Sigmoid colon (tissue), 6 donors: ENCODE measurements at regions not wholly inside any gene's neighbourhood (a gene's known extent, or its start where the extent isn't known, plus 50 kb on each side); places are given as distances from the start of the nearest gene placed in this dataset.

Source experiments
- DNase-seq: peaks from one replicate; pipeline ENCODE4 v3.0.0-alpha.2; 2019
- H3K27ac ChIP-seq, 4 donors: fragments of 200-600 bp; sonication (generic); one replicate each; pipeline ENCODE4 v1.5.1; 2016 to 2019; ENCODE audit warnings: mild to moderate bottlenecking in 1 of 4
- H3K27me3 ChIP-seq, 3 donors: fragments of 200-600 bp; sonication (generic); one replicate each; pipeline ENCODE4 v1.5.1; 2019; ENCODE audit warnings: mild to moderate bottlenecking in 1 of 3
- H3K36me3 ChIP-seq, 4 donors: fragments of 200-600 bp; sonication (generic); one replicate each; pipeline ENCODE4 v1.5.1; 2016 to 2019
- H3K4me1 ChIP-seq, 4 donors: fragments of 200-600 bp; sonication (generic); one replicate each; pipeline ENCODE4 v1.5.1; 2017 to 2019
- H3K4me3 ChIP-seq, 4 donors: fragments of 200-600 bp; sonication (generic); one replicate each; pipeline ENCODE4 v1.5.1; 2017 to 2019; ENCODE audit warnings: mild to moderate bottlenecking in 2 of 4, moderate library complexity in 1 of 4
- H3K9me3 ChIP-seq, 4 donors: fragments of 200-600 bp in 3 of 4; sonication (generic) in 3 of 4; one replicate each; pipeline versions ENCODE4 v1.5.1 to v1.6.1; 2013 to 2019
- CTCF ChIP-seq, 4 experiments: fragments of 450-650 bp in 3 of 4; fragments of 200-600 bp in 1 of 4; IDR thresholded peaks; one replicate each; pipeline ENCODE4 v1.5.1; 2016 to 2019; ENCODE audit warnings: antibody characterized with exemption in 4 of 4, mild to moderate bottlenecking in 3 of 4, moderate library complexity in 2 of 4
- EP300 ChIP-seq, 4 donors: sonication (generic); formaldehyde crosslinking; IDR thresholded peaks; one replicate each; pipeline ENCODE4 v1.6.1; 2017; ENCODE audit warnings: antibody characterized with exemption in 4 of 4
- POLR2A ChIP-seq, 2 donors: fragments of 450-650 bp; IDR thresholded peaks; one replicate each; pipeline ENCODE4 v1.6.1; 2016; ENCODE audit warnings: antibody characterized with exemption in 2 of 2, mild to moderate bottlenecking in 2 of 2, moderate library complexity in 2 of 2
- POLR2AphosphoS5 ChIP-seq, 4 donors: sonication (generic); formaldehyde crosslinking; IDR thresholded peaks; one replicate each; pipeline ENCODE4 v1.6.1; 2017; ENCODE audit warnings: antibody characterized with exemption in 4 of 4
- WGBS, 2 donors: extraction: QIAGEN DNeasy Blood & Tissue Kit; methylation state at CpG; one replicate each; pipeline ENCODE4 v1.1.7; 2013; 5-methylcytosine and 5-hydroxymethylcytosine counted together
- intact Hi-C: fragments of 100-400 bp; cut with DNase I; formaldehyde crosslinking; loops from one replicate; pipeline ENCODE4 v1.15.1; 2023
- donor health status: healthy with polysubstance abuse.
- donor health status: healthy.

GRCh38 chr14:86462193-86462753 is 932.3 kb downstream of the FLRT2 start:
- no peaks in the 10 kb centered on the region for H3K4me1 ChIP-seq
- WGBS, 2 donors = 22 to 70% methylated on average over 1 of the region's 1 CpG
- no peak overlapping the region for H3K4me3 ChIP-seq
- H3K27ac ChIP-seq = no peak overlapping the region
- TF ChIP-seq CTCF (IDR thresholded peaks at IDR 0.05) = no peak
- no peak for TF ChIP-seq POLR2A (IDR thresholded peaks at IDR 0.05)
- no peak for TF ChIP-seq EP300 (IDR thresholded peaks at IDR 0.05)
- TF ChIP-seq POLR2AphosphoS5 (IDR thresholded peaks at IDR 0.05) = no peak
- DNase-seq = no peak
- H3K9me3 ChIP-seq = no peaks in the 10 kb centered on the region
- no peaks in the 10 kb centered on the region for H3K27me3 ChIP-seq
- intact Hi-C loops = no loop called here
- H3K36me3 ChIP-seq = no peaks in the 10 kb centered on the region

GRCh38 chr14:86457481-86458135 is 927.7 kb downstream of the FLRT2 start:
- Histone ChIP-seq H3K27me3 (no peaks in the 10 kb centered on the region), H3K9me3 (no peaks in the 10 kb centered on the region), H3K36me3 (no peaks in the 10 kb centered on the region), H3K4me3 (no peak overlapping the region), H3K4me1 (no peaks in the 10 kb centered on the region), H3K27ac (no peak overlapping the region)
- DNase-seq = no peak
- intact Hi-C loops = no loop called here
- no peak for TF ChIP-seq EP300 (IDR thresholded peaks at IDR 0.05)
- TF ChIP-seq CTCF (IDR thresholded peaks at IDR 0.05) = no peak
- no peak for TF ChIP-seq POLR2A (IDR thresholded peaks at IDR 0.05)
- TF ChIP-seq POLR2AphosphoS5 (IDR thresholded peaks at IDR 0.05) = no peak
- WGBS, 2 donors = 80 to 87% methylated on average over 2 of the region's 2 CpGs

- H3K27me3 ChIP-seq = no peaks in the 10 kb centered on the region
- DNase-seq = no peak
- H3K9me3 ChIP-seq = no peaks in the 10 kb centered on the region
- no peaks in the 10 kb centered on the region for H3K36me3 ChIP-seq
- no peak overlapping the region for H3K27ac ChIP-seq
- H3K4me1 ChIP-seq = no peaks in the 10 kb centered on the region
- TF ChIP-seq POLR2AphosphoS5 (IDR thresholded peaks at IDR 0.05) (no peak), EP300 (IDR thresholded peaks at IDR 0.05) (no peak), CTCF (IDR thresholded peaks at IDR 0.05) (no peak), POLR2A (IDR thresholded peaks at IDR 0.05) (no peak)
- WGBS, 2 donors = 63 to 75% methylated on average over 1 of the region's 1 CpG
- intact Hi-C loops = no loop called here
- H3K4me3 ChIP-seq = no peak overlapping the region
Measured at GRCh38 chr14:86450085-86450484, 920.1 kb downstream of the FLRT2 start.

GRCh38 chr14:86442135-86442534 is 912.2 kb downstream of the FLRT2 start:
- no peak for TF ChIP-seq CTCF (IDR thresholded peaks at IDR 0.05)
- no peak for TF ChIP-seq EP300 (IDR thresholded peaks at IDR 0.05)
- no peak for TF ChIP-seq POLR2A (IDR thresholded peaks at IDR 0.05)
- no peak for TF ChIP-seq POLR2AphosphoS5 (IDR thresholded peaks at IDR 0.05)
- Histone ChIP-seq H3K9me3 (no peaks in the 10 kb centered on the region), H3K27me3 (no peaks in the 10 kb centered on the region), H3K27ac (no peak overlapping the region), H3K36me3 (no peaks in the 10 kb centered on the region), H3K4me3 (no peak overlapping the region), H3K4me1 (no peaks in the 10 kb centered on the region)
- no peak for DNase-seq
- 60 to 85% methylated on average over 8 of the region's 8 CpGs for WGBS, 2 donors
- intact Hi-C loops = no loop called here

- Histone ChIP-seq H3K4me1 (no peaks in the 10 kb centered on the region), H3K9me3 (no peaks in the 10 kb centered on the region), H3K27ac (no peak overlapping the region), H3K27me3 (no peaks in the 10 kb centered on the region), H3K36me3 (no peaks in the 10 kb centered on the region), H3K4me3 (no peak overlapping the region)
- no peak for DNase-seq
- no peak for TF ChIP-seq CTCF (IDR thresholded peaks at IDR 0.05)
- no peak for TF ChIP-seq POLR2AphosphoS5 (IDR thresholded peaks at IDR 0.05)
- TF ChIP-seq EP300 (IDR thresholded peaks at IDR 0.05) = no peak
- no peak for TF ChIP-seq POLR2A (IDR thresholded peaks at IDR 0.05)
- WGBS, 2 donors = 82 to 89% methylated on average over 7 of the region's 7 CpGs
- intact Hi-C loops = no loop called here
Measured at GRCh38 chr14:86430853-86431252, 900.9 kb downstream of the FLRT2 start.
